GM19324 (cell line): ENCODE measurements at regions not wholly inside any gene's neighbourhood (a gene's known extent, or its start where the extent isn't known, plus 50 kb on each side); places are given as distances from the start of the nearest gene placed in this dataset.
"Not testable (repeated sequence)": the region's sequence is repeated elsewhere in the genome, so short reads cannot be mapped to it uniquely, and the experiment has no call there.

Experiments used
- ATAC-seq: cut with Tn5 transposase; IDR thresholded peaks from one replicate; pipeline ENCODE4 v1.9.1; 2021; ENCODE audit warnings: mild to moderate bottlenecking, moderate library complexity; ENCODE audit not compliant: unreplicated experiment, low FRiP score

GRCh38 chr10:109219935-109220605, 703.2 kb downstream of the XPNPEP1 start:
- no peak for ATAC-seq

GRCh38 chr10:109218207-109218606, 705.1 kb downstream of the XPNPEP1 start:
- no peak for ATAC-seq

- no peak for ATAC-seq
Measured at GRCh38 chr10:109215291-109216075, 707.8 kb downstream of the XPNPEP1 start.

- ATAC-seq: not testable (repeated sequence)
Measured at GRCh38 chr10:109214891-109215290, 708.4 kb downstream of the XPNPEP1 start.

- no peak for ATAC-seq
Measured at GRCh38 chr10:109207361-109207760, 716.0 kb downstream of the XPNPEP1 start.

GRCh38 chr10:109205929-109206585, 717.3 kb downstream of the XPNPEP1 start:
- no peak for ATAC-seq

- ATAC-seq: no peak
Measured at GRCh38 chr10:109203646-109204353, 719.5 kb downstream of the XPNPEP1 start.

- ATAC-seq: no peak
Measured at GRCh38 chr10:109202111-109202510, 721.2 kb downstream of the XPNPEP1 start.

- ATAC-seq: no peak
Measured at GRCh38 chr10:109200646-109201045, 722.7 kb downstream of the XPNPEP1 start.

GRCh38 chr10:109191823-109192222, 731.5 kb downstream of the XPNPEP1 start:
- ATAC-seq: no peak

GRCh38 chr10:109191341-109191740, 732.0 kb downstream of the XPNPEP1 start:
- no peak for ATAC-seq

- no peak for ATAC-seq
Measured at GRCh38 chr10:109187677-109188076, 735.6 kb downstream of the XPNPEP1 start.

- ATAC-seq: no peak
Measured at GRCh38 chr10:109183366-109183765, 739.9 kb downstream of the XPNPEP1 start.

GRCh38 chr10:109178591-109178990, 744.7 kb downstream of the XPNPEP1 start:
- ATAC-seq: no peak

- ATAC-seq: no peak
Measured at GRCh38 chr10:109174526-109174925, 748.8 kb downstream of the XPNPEP1 start.

- ATAC-seq: no peak
Measured at GRCh38 chr10:109173937-109174336, 749.4 kb downstream of the XPNPEP1 start.

- no peak for ATAC-seq
Measured at GRCh38 chr10:109173121-109173520, 750.2 kb downstream of the XPNPEP1 start.

- ATAC-seq: no peak
Measured at GRCh38 chr10:109166935-109167334, 756.4 kb downstream of the XPNPEP1 start.

- no peak for ATAC-seq
Measured at GRCh38 chr10:109159351-109159750, 764.0 kb downstream of the XPNPEP1 start.

- no peak for ATAC-seq
Measured at GRCh38 chr10:109156396-109156795, 766.9 kb downstream of the XPNPEP1 start.
